Psoas muscle (tissue), 7 donors: ENCODE measurements at regions not wholly inside any gene's neighbourhood (a gene's known extent, or its start where the extent isn't known, plus 50 kb on each side); places are given as distances from the start of the nearest gene placed in this dataset.

ENCODE experiments used
- ATAC-seq, 4 donors: fragments of 200-7000 bp; cut with Tn5 transposase; one replicate each; pipeline ENCODE4 v1.9.1; 2020; ENCODE audit warnings: moderate library complexity in 3 of 4, mild to moderate bottlenecking in 2 of 4
- DNase-seq, 2 donors: peaks; one replicate each; pipeline ENCODE4 v3.0.0-alpha.2; 2020
- H3K27ac ChIP-seq: fragments of 200-600 bp; one replicate; pipeline ENCODE4 v1.8.0; 2022
- H3K27me3 ChIP-seq, 3 donors: fragments of 200-600 bp in 1 of 3; one replicate each; pipeline versions ENCODE4 v1.6.1 to v1.8.0; 2013 to 2022; ENCODE audit warnings: low read length in 2 of 3, mild to moderate bottlenecking in 2 of 3, moderate library complexity in 1 of 3; ENCODE audit not compliant: insufficient read depth in 3 of 3
- H3K36me3 ChIP-seq, 2 donors: fragments of 200-600 bp in 1 of 2; one replicate each; pipeline versions ENCODE4 v1.6.1 to v1.8.0; 2013 to 2022; ENCODE audit warnings: low read depth in 1 of 2, mild to moderate bottlenecking in 1 of 2, moderate library complexity in 1 of 2; ENCODE audit not compliant: insufficient read depth in 1 of 2
- H3K4me1 ChIP-seq: fragments of 200-600 bp; one replicate; pipeline ENCODE4 v1.8.0; 2022
- H3K4me3 ChIP-seq: fragments of 200-600 bp; one replicate; pipeline ENCODE4 v1.8.0; 2022; ENCODE audit warnings: mild to moderate bottlenecking
- H3K9me3 ChIP-seq: fragments of 200-600 bp; one replicate; pipeline ENCODE4 v1.8.0; 2022
- CTCF ChIP-seq: fragments of 200-600 bp; IDR thresholded peaks from one replicate; pipeline ENCODE4 v1.8.0; 2022; ENCODE audit warnings: antibody characterized with exemption
- WGBS, 3 donors: extraction: QIAGEN DNeasy Blood & Tissue Kit; methylation state at CpG; one replicate each; pipeline versions ENCODE4 v1.1.6 to v1.1.7; 2013; 5-methylcytosine and 5-hydroxymethylcytosine counted together
- intact Hi-C, 2 donors: fragments of 100-400 bp; cut with DNase I; formaldehyde crosslinking; loops; one replicate each; pipeline versions ENCODE4 v1.11.0 to v1.14.2; 2022
- donor health status: healthy with polysubstance abuse.
- donor health status: DM: no; HTN: no; CAD: no; lungs with moderate emphysema.
- donor health status: Bipolar disorder and iron deficiency.
- donor health status: healthy.
- donor health status: DM: yes; HTN: yes; CAD: no.
- donor health status: DM: no; HTN: no; CAD: no.
- donor health status: DM: yes; HTN: yes; CAD: no.

GRCh38 chr1:181149326-181150125 lies 61.0 kb downstream of the IER5 start:
- H3K27ac ChIP-seq = peak overlapping the region; percentile 96
- H3K4me1 ChIP-seq = peaks cover 55% of the 10 kb centered on the region
- DNase-seq = no peak
- no peak for TF ChIP-seq CTCF
- no peaks in the 10 kb centered on the region for H3K36me3 ChIP-seq
- no peaks in the 10 kb centered on the region for H3K9me3 ChIP-seq
- no peak overlapping the region for H3K4me3 ChIP-seq
- 57 to 80% (median 60%) methylated on average over 10 of the region's 10 CpGs for WGBS, 3 donors
- intact Hi-C loops = loop anchor here in 1 of 2 donors (10.0 kb wide), 1 partner anchor 645 kb away; the partner anchor contains the start of gene ACBD6
- ATAC-seq = no peak
- H3K27me3 ChIP-seq = no peaks in the 10 kb centered on the region

DNA sequence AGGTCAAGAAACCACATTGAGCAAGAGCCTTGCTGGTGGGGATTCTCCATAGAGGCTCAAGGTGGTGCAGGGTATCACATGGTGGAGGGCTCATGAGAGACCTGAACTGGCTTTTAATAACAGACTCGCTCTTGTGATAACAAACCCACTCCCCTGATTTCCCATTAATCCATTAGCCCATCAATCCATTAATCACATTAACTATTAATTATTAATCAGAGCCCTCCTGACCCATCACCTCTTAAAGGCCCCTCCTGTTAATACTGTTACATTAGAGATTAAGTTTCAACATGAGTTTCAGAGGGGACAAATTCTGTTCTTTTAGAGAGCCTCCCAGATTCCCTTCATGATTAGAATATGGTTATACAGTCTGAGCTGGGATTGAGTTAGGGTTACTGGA lies 61.8 kb downstream of the IER5 start:
- peak overlapping the region; percentile 96 for H3K27ac ChIP-seq
- peaks cover 55% of the 10 kb centered on the region for H3K4me1 ChIP-seq
- intact Hi-C loops = loop anchor here in 1 of 2 donors (10.0 kb wide), 1 partner anchor 645 kb away; the partner anchor contains the start of gene ACBD6

GRCh38 chr1:181150842-181151241 lies 62.3 kb downstream of the IER5 start:
- H3K4me3 ChIP-seq = no peak overlapping the region
- intact Hi-C loops = loop anchor here in 1 of 2 donors (10.0 kb wide), 1 partner anchor 646 kb away; the partner anchor contains the start of gene ACBD6
- H3K9me3 ChIP-seq = no peaks in the 10 kb centered on the region
- H3K27me3 ChIP-seq = no peaks in the 10 kb centered on the region
- DNase-seq (no peak), ATAC-seq (no peak)
- no peak for TF ChIP-seq CTCF
- H3K27ac ChIP-seq = peak overlapping the region; percentile 96
- H3K4me1 ChIP-seq = peaks cover 55% of the 10 kb centered on the region
- H3K36me3 ChIP-seq = no peaks in the 10 kb centered on the region

More for the DNA sequence above, 61.8 kb downstream of the IER5 start:
- DNase-seq = no peak
- Histone ChIP-seq H3K4me3 (no peak overlapping the region), H3K36me3 (no peaks in the 10 kb centered on the region), H3K27me3 (no peaks in the 10 kb centered on the region), H3K9me3 (no peaks in the 10 kb centered on the region)
- 96 to 100% (median 97%) methylated on average over 1 of the region's 1 CpG for WGBS, 3 donors
- ATAC-seq = no peak
- no peak for TF ChIP-seq CTCF

DNA sequence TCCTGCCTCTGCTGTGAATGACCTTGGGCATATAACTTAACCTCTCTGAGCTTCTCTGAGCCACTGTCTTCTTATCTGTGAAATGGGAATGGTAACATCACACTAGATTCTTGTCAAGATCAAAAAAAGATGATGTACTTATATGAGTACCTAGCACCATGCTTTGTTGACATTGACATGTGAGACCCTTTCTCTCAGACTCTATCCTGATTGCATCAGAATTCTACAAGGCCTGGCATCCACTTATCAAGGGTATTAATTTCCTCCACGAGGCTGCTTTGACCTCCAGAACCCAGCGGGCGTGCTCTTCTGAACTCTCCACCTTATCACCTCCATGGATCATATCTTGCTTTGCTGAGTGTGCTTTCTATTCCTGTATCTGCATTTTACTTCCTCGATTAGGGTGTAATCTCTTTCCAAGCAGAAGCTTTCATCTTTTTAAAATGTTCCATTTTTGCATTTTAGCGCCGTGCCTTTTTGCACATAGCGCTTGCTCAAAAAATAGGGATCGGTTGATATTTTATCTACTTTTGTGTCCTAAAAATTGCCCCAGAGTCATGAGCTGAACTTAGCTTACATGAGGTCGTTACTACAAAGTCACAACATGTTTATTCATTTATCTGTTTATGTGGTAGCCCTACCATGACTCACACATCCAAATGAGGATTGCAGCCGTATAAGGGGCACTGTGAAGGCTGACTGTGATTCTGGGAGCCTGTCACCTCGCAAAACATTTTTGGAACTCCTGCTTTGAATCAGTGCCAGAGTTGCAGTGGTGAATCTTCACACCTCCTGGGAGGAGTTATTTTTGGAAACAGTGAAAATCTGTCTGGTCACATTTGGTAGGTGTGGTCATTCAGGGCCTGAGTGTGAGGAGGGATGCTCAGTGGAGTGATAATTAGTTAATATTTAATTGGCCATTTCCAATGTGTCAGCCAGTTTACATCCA lies 63.2 kb downstream of the IER5 start:
- intact Hi-C loops = loop anchor here (2.0 to 10.0 kb wide), 2 partner anchors 63 to 647 kb away; partner anchors contain the start of genes ACBD6 (in 1 of the 2) and IER5 (in 1 of the 2)
- H3K27ac ChIP-seq = peak overlapping the region; percentile 96
- DNase-seq = peak in 1 of 2 donors; percentile 70
- H3K27me3 ChIP-seq = no peaks in the 10 kb centered on the region
- 23 to 33% (median 26%) methylated on average over 11 of the region's 11 CpGs for WGBS, 3 donors
- no peak overlapping the region for H3K4me3 ChIP-seq
- no peak for TF ChIP-seq CTCF
- H3K36me3 ChIP-seq = no peaks in the 10 kb centered on the region
- H3K4me1 ChIP-seq = peaks cover 55% of the 10 kb centered on the region
- ATAC-seq = peak; percentile 80 to 85 (median 82)
- H3K9me3 ChIP-seq = no peaks in the 10 kb centered on the region
